ENCODE measurements at regions not wholly inside any gene's neighbourhood (a gene's known extent, or its start where the extent isn't known, plus 50 kb on each side); places are given as distances from the start of the nearest gene placed in this dataset.

DNA sequence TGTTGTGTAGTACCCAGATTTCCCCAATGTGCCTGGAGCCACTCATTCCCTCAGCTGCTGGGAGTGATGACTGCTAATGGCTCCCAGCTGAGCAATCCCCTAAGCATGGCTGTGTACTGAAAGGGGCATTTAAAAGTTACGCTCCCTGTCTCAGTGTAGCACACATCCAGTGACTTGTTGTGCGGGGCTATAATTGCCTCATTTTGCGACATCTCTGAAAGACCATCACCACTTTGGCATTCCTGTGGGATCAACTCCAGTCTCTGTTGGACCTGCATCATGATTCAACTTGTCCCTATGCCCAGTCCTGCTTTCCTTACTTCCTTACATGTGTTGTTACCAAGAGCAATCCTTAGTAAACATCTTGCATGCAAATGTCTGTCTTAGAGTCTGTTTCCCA lies 201.2 kb upstream of the MPDZ start:
- TF ChIP-seq, protein P1, sequence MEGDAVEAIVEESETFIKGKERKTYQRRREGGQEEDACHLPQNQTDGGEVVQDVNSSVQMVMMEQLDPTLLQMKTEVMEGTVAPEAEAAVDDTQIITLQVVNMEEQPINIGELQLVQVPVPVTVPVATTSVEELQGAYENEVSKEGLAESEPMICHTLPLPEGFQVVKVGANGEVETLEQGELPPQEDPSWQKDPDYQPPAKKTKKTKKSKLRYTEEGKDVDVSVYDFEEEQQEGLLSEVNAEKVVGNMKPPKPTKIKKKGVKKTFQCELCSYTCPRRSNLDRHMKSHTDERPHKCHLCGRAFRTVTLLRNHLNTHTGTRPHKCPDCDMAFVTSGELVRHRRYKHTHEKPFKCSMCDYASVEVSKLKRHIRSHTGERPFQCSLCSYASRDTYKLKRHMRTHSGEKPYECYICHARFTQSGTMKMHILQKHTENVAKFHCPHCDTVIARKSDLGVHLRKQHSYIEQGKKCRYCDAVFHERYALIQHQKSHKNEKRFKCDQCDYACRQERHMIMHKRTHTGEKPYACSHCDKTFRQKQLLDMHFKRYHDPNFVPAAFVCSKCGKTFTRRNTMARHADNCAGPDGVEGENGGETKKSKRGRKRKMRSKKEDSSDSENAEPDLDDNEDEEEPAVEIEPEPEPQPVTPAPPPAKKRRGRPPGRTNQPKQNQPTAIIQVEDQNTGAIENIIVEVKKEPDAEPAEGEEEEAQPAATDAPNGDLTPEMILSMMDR (IDR thresholded peaks at IDR 0.05), result no peak
- no peak for TF ChIP-seq POLR2A (IDR thresholded peaks at IDR 0.05)
- no peak for TF ChIP-seq POLR2AphosphoS5 (IDR thresholded peaks at IDR 0.05; ENCODE audit: insufficient read depth in 1 of 2, low read depth in 1 of 2)

Data from vagina (tissue), 2 donors.